Activated CD8-positive, alpha-beta memory T cell treated with anti-CD3 and anti-CD28 coated beads for 36 hours (primary cell): ENCODE measurements at regions not wholly inside any gene's neighbourhood (a gene's known extent, or its start where the extent isn't known, plus 50 kb on each side); places are given as distances from the start of the nearest gene placed in this dataset.

ENCODE experiments used
- CTCF ChIA-PET: fragments of 350-600 bp; sonication (Branson Sonifier 250); formaldehyde crosslinking; loops from one replicate; lab custom pipeline; 2021; ENCODE audit warnings: antibody characterized with exemption; lab: Charles Lee
- POLR2A ChIA-PET: fragments of 350-600 bp; sonication (Branson Sonifier 250); formaldehyde crosslinking; loops from one replicate; lab custom pipeline; 2021; ENCODE audit warnings: antibody characterized with exemption; lab: Charles Lee

- ChIA-PET CTCF (no interaction called here), POLR2A (no interaction called here)
These were observed 229.9 kb downstream of the SNAPC1 start for GRCh38 chr14:61992139-61992538.

GRCh38 chr14:61992926-61993325, 230.7 kb downstream of the SNAPC1 start:
- ChIA-PET CTCF (no interaction called here), POLR2A (no interaction called here)

GRCh38 chr14:61994589-61994988, 232.4 kb downstream of the SNAPC1 start:
- ChIA-PET POLR2A (no interaction called here), CTCF (no interaction called here)

GRCh38 chr14:61996753-61997152, 234.5 kb downstream of the SNAPC1 start:
- ChIA-PET CTCF (no interaction called here), POLR2A (no interaction called here)

GRCh38 chr14:61997161-61997560, 234.9 kb downstream of the SNAPC1 start:
- POLR2A ChIA-PET, result no interaction called here
- CTCF ChIA-PET, result no interaction called here

DNA sequence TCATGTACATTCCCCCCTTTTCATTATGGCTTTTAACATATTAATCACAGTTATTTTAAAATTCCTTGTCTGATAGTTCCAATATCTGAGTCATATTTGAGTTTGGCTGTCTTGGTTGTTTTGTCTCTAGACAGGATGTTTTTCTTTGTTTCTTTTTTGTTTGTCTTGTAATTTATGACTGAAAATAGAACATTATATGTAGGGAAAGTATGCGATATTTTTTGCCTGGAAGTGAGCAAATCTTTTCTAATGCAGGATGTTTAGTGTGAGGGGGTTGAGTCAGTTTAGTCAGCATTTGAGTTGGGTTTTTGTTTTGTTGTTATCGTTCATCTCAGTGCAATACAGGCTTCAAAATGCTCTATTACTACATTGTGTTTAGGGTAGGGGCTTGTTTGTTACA, 239.7 kb downstream of the SNAPC1 start:
- POLR2A ChIA-PET, result no interaction called here
- CTCF ChIA-PET, result no interaction called here

DNA sequence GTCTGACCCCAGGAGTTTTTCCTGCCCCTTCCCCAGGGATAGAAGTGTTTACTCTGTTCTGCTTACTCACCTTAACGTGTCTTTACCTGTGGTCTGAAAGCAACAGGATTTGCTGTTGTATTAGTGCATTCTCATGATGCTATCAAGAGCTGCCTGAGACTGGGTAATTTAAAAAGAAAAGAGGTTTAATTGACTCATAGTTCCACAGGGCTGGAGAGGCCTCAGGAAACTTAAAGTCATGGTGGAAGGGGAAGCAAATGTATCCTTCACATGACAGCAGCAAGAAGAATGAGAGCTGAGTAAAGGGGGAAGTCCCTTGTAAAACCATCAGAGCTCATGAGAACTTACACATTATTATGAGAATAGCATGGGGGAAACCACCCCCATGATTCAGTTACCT, 240.4 kb downstream of the SNAPC1 start:
- POLR2A ChIA-PET, result no interaction called here
- CTCF ChIA-PET, result no interaction called here

DNA sequence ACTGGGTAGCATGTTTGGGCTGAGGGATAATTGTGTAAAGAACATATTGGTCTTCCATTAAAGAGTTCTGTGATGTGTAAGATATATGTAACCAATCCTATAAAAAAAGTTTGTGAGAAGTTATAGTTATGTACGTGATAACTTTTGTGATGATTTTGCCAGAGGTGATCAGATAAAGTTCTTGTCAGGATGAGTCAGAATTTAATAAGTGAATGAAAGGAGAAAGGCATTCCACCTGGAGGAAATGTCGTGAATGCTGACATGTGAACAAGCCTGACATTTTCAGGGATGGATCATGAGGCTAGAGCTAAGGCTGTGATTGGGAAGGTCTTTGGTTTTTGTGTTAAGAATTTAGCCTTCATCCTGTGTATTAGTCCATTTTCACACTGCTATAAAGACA, 241.5 kb downstream of the SNAPC1 start:
- ChIA-PET CTCF (no interaction called here), POLR2A (no interaction called here)

- ChIA-PET CTCF (no interaction called here), POLR2A (no interaction called here)
These were observed 244.0 kb downstream of the SNAPC1 start for GRCh38 chr14:62006116-62006731.

DNA sequence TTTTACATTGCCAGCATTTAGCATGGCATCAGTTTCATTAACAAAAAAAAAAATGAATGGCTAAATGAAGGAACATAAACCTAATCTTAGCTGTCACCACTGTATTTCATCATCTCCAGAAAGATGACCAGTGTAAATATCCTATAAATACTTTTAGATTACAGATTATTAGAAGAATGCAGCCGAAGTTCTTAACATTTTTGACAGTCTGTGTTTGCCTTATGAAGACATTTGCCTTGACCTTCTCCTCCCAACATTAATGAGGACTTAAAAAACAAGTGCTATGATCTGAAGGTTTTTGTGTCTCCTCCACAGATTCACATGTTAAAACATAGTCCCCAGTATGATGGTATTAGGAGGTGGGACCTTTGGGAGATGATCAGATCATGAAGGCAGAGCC, 253.0 kb downstream of the SNAPC1 start:
- CTCF ChIA-PET, result no interaction called here
- POLR2A ChIA-PET, result no interaction called here

- ChIA-PET CTCF (no interaction called here), POLR2A (no interaction called here)
These were observed 253.7 kb downstream of the SNAPC1 start for GRCh38 chr14:62015945-62016344.

DNA sequence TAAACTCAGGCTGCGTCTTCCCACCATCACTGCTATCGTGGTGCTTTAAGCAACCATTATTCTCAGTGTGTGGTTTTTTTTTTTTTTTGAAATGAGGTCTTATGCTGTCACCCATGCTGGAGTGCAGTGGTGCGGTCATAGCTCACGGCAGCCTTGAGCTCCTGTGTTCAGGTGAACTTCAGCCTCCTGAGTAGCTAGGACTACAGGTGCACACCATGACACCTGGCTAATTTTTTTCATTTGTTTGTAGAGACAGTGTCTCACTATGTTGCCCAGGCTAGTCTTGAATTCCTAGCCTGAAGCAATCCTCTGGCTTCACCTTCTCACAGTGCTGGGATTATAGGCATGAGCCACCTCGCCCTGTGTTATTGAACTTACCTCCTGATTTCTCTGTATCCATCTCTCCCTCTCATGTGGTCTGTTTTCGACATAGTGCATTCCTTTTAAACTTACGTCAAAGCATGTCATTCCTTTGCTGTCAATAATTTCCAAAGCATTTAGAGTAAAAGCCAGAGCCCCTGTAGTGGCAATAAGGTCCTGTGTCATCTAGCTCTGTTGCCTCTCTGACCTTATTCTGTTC, 255.5 kb downstream of the SNAPC1 start:
- CTCF ChIA-PET, result no interaction called here
- POLR2A ChIA-PET, result no interaction called here

- ChIA-PET CTCF (no interaction called here), POLR2A (no interaction called here)
These were observed 256.4 kb downstream of the SNAPC1 start for GRCh38 chr14:62018606-62019005.

GRCh38 chr14:62027958-62028357, 265.7 kb downstream of the SNAPC1 start:
- CTCF ChIA-PET, result no interaction called here

DNA sequence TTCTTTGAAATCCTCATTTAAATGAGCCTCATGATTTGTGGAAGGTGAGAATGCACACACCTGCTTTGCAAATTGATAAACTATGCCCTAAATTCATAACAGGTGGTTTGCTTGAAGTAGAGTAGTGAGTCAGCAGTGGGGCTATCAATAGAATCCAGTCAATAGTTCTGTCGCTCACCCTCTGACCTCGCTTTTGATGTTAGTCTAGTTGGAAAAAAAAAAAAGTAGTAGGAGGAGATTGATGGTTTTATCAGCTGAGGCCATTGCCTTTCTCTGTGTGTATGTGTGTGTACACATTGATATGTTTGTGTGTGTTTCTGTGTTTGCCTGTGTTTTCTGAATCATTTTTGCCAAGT, 267.3 kb downstream of the SNAPC1 start:
- ChIA-PET CTCF (no interaction called here), POLR2A (no interaction called here)

More at GRCh38 chr14:62027958-62028357, 265.7 kb downstream of the SNAPC1 start:
- POLR2A ChIA-PET, result no interaction called here

- ChIA-PET CTCF (no interaction called here), POLR2A (no interaction called here)
These were observed 268.2 kb downstream of the SNAPC1 start for GRCh38 chr14:62030387-62030786.

DNA sequence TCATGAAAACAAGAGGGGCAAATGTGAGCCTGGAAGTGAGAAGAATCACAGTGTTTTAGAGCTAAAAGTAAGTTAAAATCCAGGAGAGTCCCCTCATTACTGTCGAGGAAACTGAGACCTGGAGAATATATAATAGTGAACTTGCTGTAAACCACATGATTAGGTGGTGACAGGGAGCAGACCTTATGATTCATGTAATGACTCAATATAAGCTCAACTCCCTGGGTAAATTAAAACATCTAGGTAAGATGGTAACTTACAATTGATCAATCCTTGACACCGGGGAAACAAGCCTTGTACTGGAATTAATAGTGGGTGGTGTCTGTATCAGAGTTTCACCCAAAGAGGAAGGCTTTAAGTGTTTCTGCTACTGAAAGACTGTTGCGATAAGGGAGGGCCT, 269.3 kb downstream of the SNAPC1 start:
- CTCF ChIA-PET, result no interaction called here
- POLR2A ChIA-PET, result no interaction called here

GRCh38 chr14:62053188-62053587, 291.0 kb downstream of the SNAPC1 start:
- CTCF ChIA-PET, result no interaction called here
- POLR2A ChIA-PET, result no interaction called here

DNA sequence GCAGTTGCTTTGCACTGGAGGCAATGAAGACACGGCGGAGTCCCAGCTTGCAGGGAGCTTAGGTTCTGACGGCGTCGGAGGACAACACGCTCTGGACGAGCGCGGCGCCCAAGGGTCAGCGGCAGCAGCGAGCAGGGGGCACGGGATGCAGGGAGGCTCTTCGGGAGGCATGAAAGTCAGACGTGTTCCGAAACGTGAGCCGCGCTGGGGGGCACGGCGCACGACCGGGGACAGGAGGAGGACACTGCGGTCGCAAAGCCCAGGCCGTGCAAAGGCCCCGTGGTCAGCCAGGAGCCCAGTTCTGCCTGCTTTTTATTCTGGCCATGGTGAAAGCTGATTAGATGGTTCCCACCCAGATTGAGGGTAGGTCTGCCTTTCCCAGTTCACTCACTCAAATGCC, 294.6 kb downstream of the SNAPC1 start:
- POLR2A ChIA-PET, result no interaction called here
- CTCF ChIA-PET, result no interaction called here

DNA sequence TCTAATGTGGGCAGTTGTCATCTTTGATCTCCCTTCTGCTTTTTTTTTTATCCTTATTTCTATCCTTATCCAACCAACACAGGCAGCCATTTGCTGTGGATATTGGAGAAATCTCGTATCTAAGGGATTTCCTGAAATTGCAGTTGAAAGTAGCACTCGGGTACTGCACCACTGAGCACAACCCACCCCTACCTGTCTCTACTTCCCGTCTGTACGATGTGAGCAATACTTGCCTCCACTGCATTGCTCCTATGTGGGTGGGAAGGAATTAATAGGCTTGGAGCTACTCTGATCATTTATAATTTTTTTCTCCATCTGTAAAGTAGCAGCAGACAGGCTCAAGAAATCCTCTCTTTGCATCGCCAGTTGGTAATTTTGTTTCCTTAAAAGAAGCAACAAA, 300.4 kb downstream of the SNAPC1 start:
- POLR2A ChIA-PET, result no interaction called here
- CTCF ChIA-PET, result no interaction called here

DNA sequence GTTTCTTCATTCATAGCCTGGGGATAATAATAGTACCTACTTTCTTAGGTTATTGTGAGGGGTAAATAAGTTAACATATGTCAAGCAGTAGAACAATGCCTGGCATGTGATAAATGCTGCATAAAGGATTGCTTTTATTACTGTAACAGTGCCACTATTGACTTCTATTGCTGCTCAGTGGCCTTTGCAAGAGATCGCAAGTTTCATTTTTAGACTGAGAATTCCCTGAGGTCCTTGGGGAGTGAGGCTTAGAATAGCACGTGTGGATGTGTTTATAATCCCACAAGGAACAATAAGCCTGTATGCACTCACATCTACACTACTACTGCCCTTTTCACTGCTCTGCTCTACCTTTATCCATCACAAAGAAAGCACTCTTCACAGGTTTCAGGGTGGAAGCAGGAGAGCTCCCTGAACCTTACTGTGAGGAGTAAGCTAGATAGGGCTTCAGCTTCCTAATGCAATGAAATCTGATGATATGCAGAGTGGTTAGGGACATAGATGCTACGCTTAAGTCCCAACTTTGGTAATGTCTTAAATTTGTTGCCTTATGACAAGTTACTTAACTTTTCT, 302.6 kb downstream of the SNAPC1 start:
- CTCF ChIA-PET, result no interaction called here
- POLR2A ChIA-PET, result no interaction called here

- CTCF ChIA-PET, result no interaction called here
These were observed 304.1 kb downstream of the SNAPC1 start for GRCh38 chr14:62066304-62066703.

More at GRCh38 chr14:62066304-62066703, 304.1 kb downstream of the SNAPC1 start:
- POLR2A ChIA-PET, result no interaction called here
